ENCODE measurements at regions not wholly inside any gene's neighbourhood (a gene's known extent, or its start where the extent isn't known, plus 50 kb on each side); places are given as distances from the start of the nearest gene placed in this dataset.

DNA sequence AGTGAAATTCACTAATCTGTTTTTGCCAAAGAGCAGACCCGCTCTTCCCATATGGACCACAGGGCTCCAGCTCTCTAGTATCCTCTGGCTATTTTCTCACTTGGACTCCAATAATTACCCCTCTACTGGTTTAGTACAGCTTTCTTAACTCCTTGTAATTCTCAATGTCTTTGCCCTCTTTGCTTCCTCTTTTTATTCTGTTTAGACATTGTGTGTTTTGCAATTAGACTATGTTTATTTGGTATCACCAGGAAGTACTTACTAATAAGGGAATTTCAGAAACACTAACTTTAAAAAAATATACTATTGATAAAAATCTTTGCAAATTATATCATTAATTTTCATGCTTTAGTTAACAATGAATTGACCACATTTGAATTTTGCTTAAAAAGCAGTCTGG, 111.6 kb upstream of the OBI1 start:
- DNase-seq, result no peak

DNA sequence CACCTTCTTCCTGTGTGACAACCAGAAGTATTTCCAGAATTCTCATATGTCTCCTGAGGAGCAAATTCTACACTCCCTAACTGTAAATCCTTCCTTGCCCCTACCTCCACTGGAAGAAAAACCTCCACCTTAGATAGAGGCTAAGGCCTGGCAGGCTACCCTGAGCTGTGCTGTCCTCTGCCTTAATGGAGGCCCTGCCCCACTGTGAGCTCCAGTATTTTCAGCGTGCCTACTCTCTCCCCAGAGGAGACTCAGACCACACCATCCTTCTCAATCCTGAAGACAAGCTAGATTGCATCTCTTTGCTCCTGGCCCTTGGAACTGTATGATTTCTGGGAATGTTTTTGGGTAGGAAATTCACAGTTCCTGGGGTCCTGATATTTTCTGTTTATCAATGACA, 110.0 kb upstream of the OBI1 start:
- no peak for DNase-seq

DNA sequence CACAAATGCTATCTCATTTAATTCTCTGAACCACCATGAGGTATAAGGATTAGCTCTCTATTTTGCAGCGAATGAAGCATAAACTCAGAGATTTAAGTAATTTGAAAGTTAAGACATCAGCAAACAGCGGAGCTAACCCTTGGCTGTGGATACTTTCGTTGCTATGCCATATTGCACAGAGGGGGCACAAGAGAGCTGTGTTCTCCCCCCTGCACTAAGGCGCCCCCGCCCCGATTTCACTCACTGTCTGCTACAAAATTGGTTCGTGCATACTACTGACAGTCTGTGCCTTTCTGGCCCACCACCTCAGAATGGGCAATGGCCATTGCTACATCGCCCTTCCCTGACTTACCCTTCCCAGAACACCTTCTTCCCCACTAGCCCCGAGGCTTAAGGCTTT, 105.7 kb upstream of the OBI1 start:
- no peak for DNase-seq

DNA sequence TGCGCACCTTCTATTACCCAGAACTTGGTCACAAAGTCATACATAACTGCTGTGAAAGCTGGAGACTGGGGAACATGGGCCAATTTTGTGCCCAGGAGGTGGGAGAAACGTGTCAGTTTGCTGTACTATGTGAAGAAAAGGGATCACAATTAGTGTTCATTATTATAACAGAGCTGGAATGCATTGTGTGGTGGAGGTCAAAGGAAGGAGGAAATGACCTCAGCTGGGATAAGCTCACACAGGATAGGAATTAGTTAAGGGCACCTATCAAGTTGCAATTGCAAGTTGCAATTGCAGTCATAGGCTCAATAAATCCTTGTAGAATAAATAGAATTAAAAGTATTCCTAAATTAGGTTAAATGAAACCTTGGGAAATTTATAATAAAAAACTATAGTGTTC, 103.9 kb upstream of the OBI1 start:
- DNase-seq, result no peak

DNA sequence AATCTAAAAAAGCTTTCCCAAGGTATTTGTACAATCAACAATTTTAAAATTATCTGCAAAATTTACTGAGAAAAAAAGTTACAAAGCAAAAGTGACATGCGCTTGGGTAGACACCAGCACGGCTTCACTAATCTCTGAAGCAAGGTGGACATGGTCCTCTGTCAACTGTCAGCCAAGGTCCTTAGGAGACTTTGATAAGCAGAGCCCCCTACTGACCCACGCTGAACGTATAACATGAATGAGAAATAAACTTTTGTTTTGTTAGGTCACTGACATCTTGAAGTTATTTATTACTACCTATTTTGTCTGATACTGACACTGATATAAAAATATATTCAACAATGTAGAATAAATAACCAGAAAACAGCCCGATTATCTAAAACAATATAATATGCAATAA, 100.7 kb upstream of the OBI1 start:
- no peak for DNase-seq

DNA sequence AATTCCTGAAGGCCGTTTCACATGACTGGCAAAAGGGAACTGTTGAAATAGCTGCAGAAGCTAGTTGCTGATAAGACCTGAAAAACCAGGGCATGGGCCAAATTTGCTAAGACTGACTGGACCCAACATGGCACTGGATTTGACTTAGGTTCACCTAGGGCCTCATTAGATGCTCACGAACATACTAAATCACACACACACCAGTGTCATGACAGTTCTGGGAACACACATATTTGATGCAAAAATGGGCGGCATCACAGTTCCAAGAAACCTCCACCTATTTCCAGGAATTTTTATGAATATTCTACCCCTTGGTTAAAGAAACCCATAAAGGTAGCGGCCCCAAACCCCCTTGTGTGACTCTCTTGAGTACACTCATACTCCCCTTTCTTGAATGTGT, 99.6 kb upstream of the OBI1 start:
- no peak for DNase-seq

DNA sequence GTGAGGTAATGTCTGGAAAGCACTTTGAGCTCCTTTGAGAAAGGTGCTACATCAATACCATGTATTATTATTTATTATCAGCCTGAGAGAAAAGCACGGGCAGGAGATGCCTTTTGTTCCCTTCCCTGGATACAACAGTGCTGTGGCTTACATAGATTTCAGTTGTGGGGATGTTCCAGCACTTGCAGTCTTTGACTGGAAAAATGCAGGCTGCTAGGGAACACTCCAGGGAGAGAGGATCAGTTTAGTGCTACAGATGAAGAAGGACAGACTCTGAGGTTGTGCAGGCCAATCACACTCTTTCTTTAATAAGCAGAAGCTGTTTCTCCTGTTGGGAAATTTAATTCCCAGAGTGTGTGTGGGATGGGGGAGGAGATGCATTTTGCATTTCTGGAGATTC, 94.5 kb upstream of the OBI1 start:
- DNase-seq, result no peak

DNA sequence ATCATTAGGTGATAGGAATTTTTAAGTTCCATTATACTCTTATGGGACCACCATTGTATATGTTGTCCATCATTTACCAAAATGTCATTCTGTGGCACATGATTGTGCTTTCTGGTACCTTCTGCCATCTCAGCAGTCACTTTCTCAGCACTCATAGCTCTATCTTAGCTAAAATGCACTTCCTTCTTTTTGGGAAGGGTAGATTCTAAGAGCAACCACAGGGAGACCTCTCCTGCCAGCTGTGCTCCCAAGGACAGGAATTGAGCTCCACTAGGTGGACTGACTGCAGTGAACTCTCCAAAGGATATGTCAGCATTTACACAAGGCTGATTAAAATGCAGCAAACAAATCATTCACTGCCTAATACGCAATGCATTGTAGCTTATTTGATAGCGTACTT, 91.8 kb upstream of the OBI1 start:
- DNase-seq, result no peak

DNA sequence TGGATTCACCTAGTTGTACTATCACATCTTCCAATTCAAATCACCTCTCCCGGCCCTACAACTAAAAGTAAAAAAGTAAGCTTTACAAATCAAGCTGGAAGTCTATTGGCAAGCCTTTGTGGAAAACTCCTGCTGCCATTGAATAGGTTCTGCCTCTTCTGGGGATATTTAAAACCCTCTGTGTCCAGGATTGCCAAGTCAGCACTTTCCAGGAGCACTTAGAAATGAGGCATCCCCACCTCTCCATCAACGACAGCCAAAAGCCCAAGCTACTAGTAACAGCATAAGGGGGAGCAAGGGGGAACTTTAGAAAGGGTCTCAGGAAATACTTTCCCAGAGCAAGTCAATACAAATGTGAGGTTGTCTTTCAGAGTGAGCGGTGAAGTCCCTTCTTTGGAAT, 85.0 kb upstream of the OBI1 start:
- no peak for DNase-seq

DNA sequence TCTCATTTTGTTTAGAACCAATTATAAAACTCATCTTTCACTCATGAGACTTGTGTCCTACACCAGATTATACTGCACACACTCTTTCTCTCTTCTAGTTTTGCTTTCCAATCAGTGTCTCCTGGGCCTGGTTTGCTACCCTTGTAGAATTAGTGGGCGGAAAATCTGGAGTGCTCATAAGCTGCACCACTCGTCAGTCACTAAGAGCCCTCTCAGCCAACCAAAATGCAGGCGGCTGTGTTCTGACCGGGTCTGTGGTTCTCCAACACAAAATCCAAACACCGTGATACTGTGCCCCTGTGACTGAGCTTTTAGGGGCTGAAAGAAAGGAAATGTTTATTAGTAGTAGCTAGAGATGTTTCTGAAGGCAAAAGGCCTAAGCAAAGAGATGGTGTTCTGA, 83.7 kb upstream of the OBI1 start:
- no peak for DNase-seq

DNA sequence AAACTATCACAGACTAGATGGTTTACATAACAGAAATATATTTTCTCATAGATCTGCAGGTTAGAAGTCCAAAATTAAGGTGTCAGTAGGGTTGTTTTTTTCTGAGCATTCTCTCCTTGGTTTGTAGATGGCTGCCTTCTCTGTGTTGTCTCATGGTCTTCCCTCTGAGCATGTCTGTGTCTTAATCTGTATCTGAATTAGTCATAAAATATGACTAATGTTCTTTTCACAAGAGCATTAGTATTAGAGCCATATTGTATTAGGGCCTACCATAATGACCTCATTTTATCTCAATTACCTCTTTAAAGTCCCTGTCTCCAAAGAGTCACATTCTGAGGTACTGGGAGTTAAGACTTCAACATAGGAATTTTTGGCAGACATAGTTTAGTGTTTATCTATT, 77.2 kb upstream of the OBI1 start:
- no peak for DNase-seq

DNA sequence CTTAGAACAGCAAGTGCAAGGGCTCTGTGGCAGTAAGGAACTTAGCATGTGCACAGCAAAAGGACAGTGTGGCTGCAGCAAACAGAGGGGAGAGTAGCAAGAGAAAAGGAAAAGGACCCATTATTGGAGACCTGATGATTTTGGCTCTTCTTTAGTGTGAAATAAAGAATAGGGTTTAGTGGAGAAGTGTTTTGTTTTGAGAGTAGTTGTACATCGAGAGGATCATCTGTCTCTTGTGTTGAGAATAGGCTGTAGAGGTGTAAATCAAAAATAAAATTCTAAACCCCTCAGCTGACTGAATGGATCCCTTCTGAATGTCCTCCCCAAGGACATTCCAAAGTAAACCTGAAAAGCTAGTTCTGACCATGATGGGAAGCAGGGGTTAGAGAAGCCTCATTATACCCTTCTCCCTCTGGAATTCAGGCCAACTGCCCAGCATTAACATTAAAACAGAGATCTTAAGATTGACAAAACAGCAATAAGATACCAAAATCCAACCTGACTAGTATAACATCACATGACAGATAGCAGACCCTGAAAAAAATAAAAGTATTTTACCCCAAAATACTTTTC, 73.6 kb upstream of the OBI1 start:
- no peak for DNase-seq

DNA sequence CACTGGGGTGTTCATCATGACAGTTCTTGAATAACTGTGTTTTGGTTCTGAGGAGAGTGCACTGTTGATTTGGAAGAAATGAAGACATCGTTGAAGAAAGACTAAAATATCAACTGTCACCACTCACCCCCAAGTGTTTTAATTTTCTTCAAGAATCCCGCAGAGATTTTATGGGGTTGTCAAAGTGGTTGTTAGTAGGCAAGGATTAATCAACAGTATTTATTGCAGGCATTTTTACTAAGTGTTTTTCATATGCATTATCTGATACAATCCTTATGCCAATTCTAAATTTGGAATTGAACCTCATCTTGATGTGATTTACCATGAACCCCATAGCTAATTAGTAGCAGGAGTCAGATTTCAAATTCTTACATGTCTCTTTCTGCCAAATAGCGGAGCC, 63.7 kb upstream of the OBI1 start:
- DNase-seq, result no peak

DNA sequence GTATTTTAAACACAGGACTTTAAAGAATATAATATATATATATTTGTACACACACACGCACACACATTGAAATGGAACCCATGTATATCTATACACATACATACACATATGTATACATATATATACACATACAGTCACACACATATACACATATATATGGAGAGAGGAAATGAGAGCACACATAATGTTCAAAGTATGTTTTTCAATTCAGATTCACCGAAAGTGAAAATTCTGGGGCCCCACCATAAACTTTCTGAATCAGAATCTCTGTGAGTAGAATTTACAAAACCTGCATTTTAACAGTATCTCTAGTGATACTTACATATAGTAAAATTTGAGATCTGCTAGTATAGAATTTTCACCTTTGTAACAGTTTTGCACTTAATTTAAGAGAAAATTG, 60.4 kb upstream of the OBI1 start:
- DNase-seq, result no peak

DNA sequence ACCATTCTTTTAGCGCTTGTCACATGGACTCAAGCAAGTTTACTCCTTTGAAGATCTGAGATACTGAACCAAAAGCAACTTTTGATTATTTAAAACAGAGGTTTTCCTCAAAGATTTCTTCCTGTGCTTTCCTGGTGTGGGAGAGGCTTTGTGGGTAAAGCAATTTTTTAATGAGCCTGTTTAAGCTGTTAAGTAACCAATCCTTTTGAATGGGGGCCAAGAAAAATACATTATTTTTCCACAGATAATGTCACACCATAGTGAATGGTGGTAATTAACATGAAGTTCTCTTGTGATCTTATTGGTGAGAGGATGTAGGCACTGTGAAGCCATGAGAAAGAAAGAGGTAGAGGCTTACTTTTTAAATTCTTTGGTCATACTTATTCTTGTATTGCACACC, 55.8 kb upstream of the OBI1 start:
- no peak for DNase-seq

DNA sequence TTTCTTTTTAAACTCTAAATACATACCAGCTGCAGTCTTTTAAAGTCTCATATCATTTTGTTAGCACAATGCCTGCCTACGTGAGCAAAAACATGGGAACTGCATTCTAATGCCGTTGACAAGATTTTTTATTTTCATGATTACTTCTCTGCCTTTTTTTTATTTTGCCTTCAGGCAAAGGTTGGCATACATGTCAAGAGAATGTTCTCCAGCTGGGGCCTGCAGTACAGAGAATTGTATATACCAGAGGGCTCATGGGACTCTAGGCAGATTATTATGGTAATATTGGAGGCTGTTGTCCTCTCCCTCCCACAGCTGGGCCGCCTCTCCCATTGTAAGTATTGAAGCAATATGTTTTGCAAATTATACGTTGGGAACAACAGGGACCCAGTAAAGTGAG, 53.9 kb upstream of the OBI1 start:
- DNase-seq, result no peak

DNA sequence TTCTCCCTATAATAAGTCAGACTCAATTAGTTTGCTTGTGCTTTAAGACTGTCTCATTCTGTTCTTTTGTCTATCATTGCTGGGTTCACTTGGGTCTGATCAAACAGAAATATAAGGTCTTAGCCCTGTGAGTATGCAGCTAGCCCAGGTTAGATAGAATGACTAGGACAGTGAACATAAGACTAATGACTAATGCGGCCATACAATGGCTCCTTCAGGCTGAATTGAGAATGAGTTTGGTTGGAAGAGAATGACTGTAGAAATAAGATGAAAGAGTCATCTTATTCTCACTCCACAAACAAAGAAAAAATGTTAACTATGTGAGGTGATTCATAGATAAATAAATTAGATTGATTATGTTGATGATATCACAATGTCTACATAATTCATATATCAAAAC, 50.1 kb upstream of the OBI1 start:
- DNase-seq, result no peak

Data from activated CD4-positive, alpha-beta T cell treated with anti-CD3 and anti-CD28 coated beads, Interleukin-10, Interleukin-2, amounts not matched to agents 100 ng/mL and 50 ng/mL, durations not matched to agents 16 hours and 8 hours (primary cell).